Liver (tissue), 8 donors: ENCODE measurements at regions not wholly inside any gene's neighbourhood (a gene's known extent, or its start where the extent isn't known, plus 50 kb on each side); places are given as distances from the start of the nearest gene placed in this dataset.

Source experiments
- DNase-seq: peaks from one replicate; pipeline ENCODE4 v3.0.0-alpha.2; 2017; ENCODE audit warnings: low spot score
- H3K27ac ChIP-seq, 2 donors: one replicate each; pipeline ENCODE4 v1.7.0; 2013; ENCODE audit warnings: inconsistent platforms in 2 of 2, low read length in 2 of 2, control low read depth in 1 of 2, low read depth in 1 of 2, mild to moderate bottlenecking in 1 of 2
- H3K27me3 ChIP-seq, 4 donors: one replicate each; pipeline versions ENCODE4 v1.6.1 to v1.7.0; 2013; ENCODE audit warnings: low read length in 3 of 4, inconsistent platforms in 1 of 4, mild to moderate bottlenecking in 1 of 4, moderate library complexity in 1 of 4; ENCODE audit not compliant: control insufficient read depth in 4 of 4, insufficient read depth in 4 of 4
- H3K36me3 ChIP-seq, 4 donors: one replicate each; pipeline versions ENCODE4 v1.6.1 to v1.7.0; 2013; ENCODE audit warnings: low read length in 3 of 4, mild to moderate bottlenecking in 3 of 4, low read depth in 1 of 4, moderate library complexity in 1 of 4; ENCODE audit not compliant: control insufficient read depth in 4 of 4, insufficient read depth in 3 of 4
- H3K4me1 ChIP-seq, 4 donors: one replicate each; pipeline versions ENCODE4 v1.6.1 to v1.7.0; 2013; ENCODE audit warnings: low read length in 3 of 4, mild to moderate bottlenecking in 3 of 4, moderate library complexity in 1 of 4; ENCODE audit not compliant: control insufficient read depth in 4 of 4, insufficient read depth in 4 of 4
- H3K4me3 ChIP-seq, 3 donors: one replicate each; pipeline versions ENCODE4 v1.6.1 to v1.7.0; 2013; ENCODE audit warnings: low read length in 3 of 3, control low read depth in 1 of 3, low read depth in 1 of 3, mild to moderate bottlenecking in 1 of 3
- H3K9ac ChIP-seq, 2 donors: one replicate each; pipeline ENCODE4 v1.7.0; 2013; ENCODE audit warnings: low read length in 2 of 2, mild to moderate bottlenecking in 2 of 2, moderate library complexity in 2 of 2, control low read depth in 1 of 2, low read depth in 1 of 2
- H3K9me3 ChIP-seq, 4 donors: one replicate each; pipeline versions ENCODE4 v1.6.1 to v1.7.0; 2013; ENCODE audit warnings: low read length in 3 of 4; ENCODE audit not compliant: control insufficient read depth in 4 of 4
- ATF3 ChIP-seq: IDR thresholded peaks from 2 replicates; pipeline ENCODE4 v1.6.1; 2016; ENCODE audit warnings: antibody characterized with exemption
- EGR1 ChIP-seq, 2 donors: IDR thresholded peaks; 2 replicates each; pipeline ENCODE4 v1.6.1; 2016 to 2018; ENCODE audit warnings: antibody characterized with exemption in 2 of 2, low read depth in 2 of 2
- FOXA1 ChIP-seq: IDR thresholded peaks from 2 replicates; pipeline ENCODE4 v1.6.1; 2016; ENCODE audit warnings: antibody characterized with exemption
- FOXA2 ChIP-seq: IDR thresholded peaks from 2 replicates; pipeline ENCODE4 v1.6.1; 2016; ENCODE audit warnings: antibody characterized with exemption
- GABPA ChIP-seq, 2 donors: IDR thresholded peaks in 1 of 2; conservative IDR thresholded peaks in 1 of 2; 2 replicates each; pipeline ENCODE4 v1.6.1; 2016; ENCODE audit warnings: antibody characterized with exemption in 2 of 2, mild to moderate bottlenecking in 1 of 2, moderate library complexity in 1 of 2
- HNF4G ChIP-seq: IDR thresholded peaks from 2 replicates; pipeline ENCODE4 v1.6.1; 2016; ENCODE audit warnings: antibody characterized with exemption
- RAD21 ChIP-seq, 2 donors: IDR thresholded peaks; 2 replicates each; pipeline ENCODE4 v1.6.1; 2016; ENCODE audit warnings: antibody characterized with exemption in 2 of 2, mild to moderate bottlenecking in 2 of 2
- SP1 ChIP-seq: IDR thresholded peaks from 2 replicates; pipeline ENCODE4 v1.6.1; 2018; ENCODE audit warnings: antibody characterized with exemption, mild to moderate bottlenecking
- TAF1 ChIP-seq: conservative IDR thresholded peaks from 2 replicates; pipeline ENCODE4 v1.6.1; 2016; ENCODE audit warnings: antibody characterized with exemption, mild to moderate bottlenecking
- YY1 ChIP-seq: IDR thresholded peaks from 2 replicates; pipeline ENCODE4 v1.6.1; 2016; ENCODE audit warnings: antibody characterized with exemption, mild to moderate bottlenecking
- ZBTB33 ChIP-seq: IDR thresholded peaks from 2 replicates; pipeline ENCODE4 v1.6.1; 2016; ENCODE audit warnings: antibody characterized with exemption
- WGBS: extraction: QIAGEN DNeasy Blood & Tissue Kit; methylation state at CpG from one replicate; pipeline ENCODE4 v1.1.7; 2013; 5-methylcytosine and 5-hydroxymethylcytosine counted together
- TF ChIP-seq, protein P1 (sequence below): IDR thresholded peaks from 2 replicates; pipeline ENCODE4 v1.6.1; 2016; ENCODE audit warnings: antibody characterized with exemption, mild to moderate bottlenecking
- TF ChIP-seq, protein P2 (sequence below): fragments of 150-350 bp; IDR thresholded peaks from 2 replicates; pipeline ENCODE4 v1.5.1; 2017; ENCODE audit warnings: improper control_type of control experiment, low read depth, low read length; ENCODE audit not compliant: missing input control
- donor health status: healthy.
- donor health status: healthy.
- donor health status: healthy.
- donor health status: healthy.
- donor health status: healthy.

DNA sequence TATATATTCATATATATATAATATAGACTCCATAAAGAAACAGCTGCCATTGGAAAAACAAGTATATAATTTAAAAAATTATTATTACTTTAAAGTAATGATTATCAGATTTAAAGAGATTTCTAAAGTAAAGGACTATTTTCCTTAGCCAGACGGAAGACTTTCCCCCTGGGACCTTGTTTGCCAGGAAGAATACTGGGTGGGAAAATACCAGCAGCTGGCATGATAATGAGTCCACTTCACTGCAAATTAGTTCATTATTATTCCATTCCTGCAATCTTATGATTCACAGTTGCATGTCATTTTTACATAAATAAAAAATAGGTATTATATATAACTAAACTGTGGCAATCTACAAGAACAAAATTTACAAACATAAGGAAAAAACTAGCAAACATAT lies 339.8 kb upstream of the CDH7 start:
- Histone ChIP-seq H3K4me1 (no peaks in the 10 kb centered on the region), H3K4me3 (no peak overlapping the region), H3K9ac (no peak overlapping the region), H3K27me3 (no peaks in the 10 kb centered on the region), H3K9me3 (no peaks in the 10 kb centered on the region), H3K27ac (no peak overlapping the region), H3K36me3 (no peaks in the 10 kb centered on the region)
- no peak for DNase-seq
- TF ChIP-seq TAF1: no peak
- no peak for TF ChIP-seq HNF4G
- TF ChIP-seq ZBTB33: no peak
- TF ChIP-seq YY1: no peak
- no peak for TF ChIP-seq EGR1 (IDR thresholded peaks at IDR 0.05; ENCODE audit: low read depth in 2 of 2)
- TF ChIP-seq ATF3: no peak
- no peak for TF ChIP-seq GABPA (IDR thresholded peaks at IDR 0.05 in 1 of 2, conservative IDR thresholded peaks at IDR 0.05 in 1 of 2)
- TF ChIP-seq, protein P1, sequence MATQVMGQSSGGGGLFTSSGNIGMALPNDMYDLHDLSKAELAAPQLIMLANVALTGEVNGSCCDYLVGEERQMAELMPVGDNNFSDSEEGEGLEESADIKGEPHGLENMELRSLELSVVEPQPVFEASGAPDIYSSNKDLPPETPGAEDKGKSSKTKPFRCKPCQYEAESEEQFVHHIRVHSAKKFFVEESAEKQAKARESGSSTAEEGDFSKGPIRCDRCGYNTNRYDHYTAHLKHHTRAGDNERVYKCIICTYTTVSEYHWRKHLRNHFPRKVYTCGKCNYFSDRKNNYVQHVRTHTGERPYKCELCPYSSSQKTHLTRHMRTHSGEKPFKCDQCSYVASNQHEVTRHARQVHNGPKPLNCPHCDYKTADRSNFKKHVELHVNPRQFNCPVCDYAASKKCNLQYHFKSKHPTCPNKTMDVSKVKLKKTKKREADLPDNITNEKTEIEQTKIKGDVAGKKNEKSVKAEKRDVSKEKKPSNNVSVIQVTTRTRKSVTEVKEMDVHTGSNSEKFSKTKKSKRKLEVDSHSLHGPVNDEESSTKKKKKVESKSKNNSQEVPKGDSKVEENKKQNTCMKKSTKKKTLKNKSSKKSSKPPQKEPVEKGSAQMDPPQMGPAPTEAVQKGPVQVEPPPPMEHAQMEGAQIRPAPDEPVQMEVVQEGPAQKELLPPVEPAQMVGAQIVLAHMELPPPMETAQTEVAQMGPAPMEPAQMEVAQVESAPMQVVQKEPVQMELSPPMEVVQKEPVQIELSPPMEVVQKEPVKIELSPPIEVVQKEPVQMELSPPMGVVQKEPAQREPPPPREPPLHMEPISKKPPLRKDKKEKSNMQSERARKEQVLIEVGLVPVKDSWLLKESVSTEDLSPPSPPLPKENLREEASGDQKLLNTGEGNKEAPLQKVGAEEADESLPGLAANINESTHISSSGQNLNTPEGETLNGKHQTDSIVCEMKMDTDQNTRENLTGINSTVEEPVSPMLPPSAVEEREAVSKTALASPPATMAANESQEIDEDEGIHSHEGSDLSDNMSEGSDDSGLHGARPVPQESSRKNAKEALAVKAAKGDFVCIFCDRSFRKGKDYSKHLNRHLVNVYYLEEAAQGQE: no peak
- TF ChIP-seq SP1: no peak
- WGBS: 72% methylated on average over 1 of the region's 1 CpG

DNA sequence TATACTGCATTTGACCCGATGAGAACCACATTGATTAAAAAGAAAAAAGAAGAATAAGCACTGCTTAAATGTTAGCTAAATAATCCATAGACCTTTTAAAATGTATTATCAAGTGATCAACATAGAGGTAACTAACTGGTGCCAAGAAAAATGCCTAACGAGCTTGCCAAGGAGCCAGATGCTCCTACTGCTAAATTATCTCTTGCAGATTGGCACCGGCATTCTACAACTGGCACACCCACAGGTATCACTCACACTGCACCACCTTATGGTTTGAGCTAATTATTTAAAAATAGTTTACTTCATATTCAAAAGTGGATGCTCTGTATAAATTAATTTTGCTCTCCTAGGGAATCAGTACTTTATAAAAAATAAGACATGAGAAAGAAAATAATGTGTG lies 341.6 kb upstream of the CDH7 start:
- TF ChIP-seq, protein P1: no peak
- TF ChIP-seq SP1: no peak
- no peak for TF ChIP-seq FOXA2
- TF ChIP-seq FOXA1: no peak
- TF ChIP-seq ATF3: no peak
- TF ChIP-seq RAD21 (IDR thresholded peaks at IDR 0.05): no peak
- no peak for TF ChIP-seq HNF4G
- no peak for TF ChIP-seq EGR1 (IDR thresholded peaks at IDR 0.05; ENCODE audit: low read depth in 2 of 2)
- TF ChIP-seq, protein P2, sequence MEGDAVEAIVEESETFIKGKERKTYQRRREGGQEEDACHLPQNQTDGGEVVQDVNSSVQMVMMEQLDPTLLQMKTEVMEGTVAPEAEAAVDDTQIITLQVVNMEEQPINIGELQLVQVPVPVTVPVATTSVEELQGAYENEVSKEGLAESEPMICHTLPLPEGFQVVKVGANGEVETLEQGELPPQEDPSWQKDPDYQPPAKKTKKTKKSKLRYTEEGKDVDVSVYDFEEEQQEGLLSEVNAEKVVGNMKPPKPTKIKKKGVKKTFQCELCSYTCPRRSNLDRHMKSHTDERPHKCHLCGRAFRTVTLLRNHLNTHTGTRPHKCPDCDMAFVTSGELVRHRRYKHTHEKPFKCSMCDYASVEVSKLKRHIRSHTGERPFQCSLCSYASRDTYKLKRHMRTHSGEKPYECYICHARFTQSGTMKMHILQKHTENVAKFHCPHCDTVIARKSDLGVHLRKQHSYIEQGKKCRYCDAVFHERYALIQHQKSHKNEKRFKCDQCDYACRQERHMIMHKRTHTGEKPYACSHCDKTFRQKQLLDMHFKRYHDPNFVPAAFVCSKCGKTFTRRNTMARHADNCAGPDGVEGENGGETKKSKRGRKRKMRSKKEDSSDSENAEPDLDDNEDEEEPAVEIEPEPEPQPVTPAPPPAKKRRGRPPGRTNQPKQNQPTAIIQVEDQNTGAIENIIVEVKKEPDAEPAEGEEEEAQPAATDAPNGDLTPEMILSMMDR: no peak
- no peak for DNase-seq
- Histone ChIP-seq H3K27ac (no peak overlapping the region), H3K4me1 (no peaks in the 10 kb centered on the region), H3K36me3 (no peaks in the 10 kb centered on the region), H3K9ac (no peak overlapping the region), H3K27me3 (no peaks in the 10 kb centered on the region), H3K9me3 (no peaks in the 10 kb centered on the region), H3K4me3 (no peak overlapping the region)
- WGBS: 70% methylated on average over 3 of the region's 3 CpGs
